ENCODE measurements at regions not wholly inside any gene's neighbourhood (a gene's known extent, or its start where the extent isn't known, plus 50 kb on each side); places are given as distances from the start of the nearest gene placed in this dataset.

GRCh38 chr7:91566402-91566732 lies 302.1 kb downstream of the FZD1 start (continued):
- TF ChIP-seq ZMAT4 (CRISPR knock-in tag; IDR thresholded peaks at IDR 0.05), result no peak

- Mint-ChIP-seq H3K27ac (no peak overlapping the region), H3K27me3 (ENCODE audit: low read depth) (no peaks in the 10 kb centered on the region), H3K9me3 (no peaks in the 10 kb centered on the region), H3K4me3 (no peak overlapping the region), H3K36me3 (no peaks in the 10 kb centered on the region), H3K4me1 (peaks cover 35% of the 10 kb centered on the region)
- TF ChIP-seq AFF4 (CRISPR knock-in tag; IDR thresholded peaks at IDR 0.05; ENCODE audit: borderline replicate concordance) (no peak), GRHL2 (CRISPR knock-in tag; IDR thresholded peaks at IDR 0.05; ENCODE audit: insufficient replicate concordance, severe bottlenecking) (no peak), ZNF232 (CRISPR knock-in tag; IDR thresholded peaks at IDR 0.05) (no peak), GABPB1 (CRISPR knock-in tag; IDR thresholded peaks at IDR 0.05) (no peak), ETV6 (CRISPR knock-in tag; IDR thresholded peaks at IDR 0.05) (no peak), TEAD4 (CRISPR knock-in tag; IDR thresholded peaks at IDR 0.05) (no peak), ZNF138 (CRISPR knock-in tag; conservative IDR thresholded peaks at IDR 0.05) (no peak), RELA (CRISPR knock-in tag; IDR thresholded peaks at IDR 0.05; ENCODE audit: borderline replicate concordance) (no peak)
- ChIA-PET POLR2A (no interaction called here), CTCF (no interaction called here)
- ATAC-seq, result no peak
- no peak for DNase-seq (ENCODE audit: low spot score)
These were observed 303.1 kb downstream of the FZD1 start for GRCh38 chr7:91567081-91568012.

- POLR2A ChIA-PET, result no interaction called here
- no peak overlapping the region for H3K27ac Mint-ChIP-seq
- CTCF ChIA-PET, result no interaction called here
- TF ChIP-seq ZNF232 (CRISPR knock-in tag; IDR thresholded peaks at IDR 0.05) (no peak), ZNF121 (CRISPR knock-in tag; IDR thresholded peaks at IDR 0.05) (no peak), CDX4 (CRISPR knock-in tag; IDR thresholded peaks at IDR 0.05; ENCODE audit: borderline replicate concordance) (no peak), TCF7 (CRISPR knock-in tag; IDR thresholded peaks at IDR 0.05; ENCODE audit: low read depth) (no peak), EMX1 (CRISPR knock-in tag; IDR thresholded peaks at IDR 0.05) (no peak), IRF1 (CRISPR knock-in tag; IDR thresholded peaks at IDR 0.05) (no peak), ZNF425 (CRISPR knock-in tag; conservative IDR thresholded peaks at IDR 0.05) (no peak), SP1 (CRISPR knock-in tag; conservative IDR thresholded peaks at IDR 0.05) (no peak), HMGXB4 (CRISPR knock-in tag; IDR thresholded peaks at IDR 0.05) (no peak), SOX15 (CRISPR knock-in tag; IDR thresholded peaks at IDR 0.05) (no peak), RELA (CRISPR knock-in tag; IDR thresholded peaks at IDR 0.05; ENCODE audit: borderline replicate concordance) (no peak), ZNF281 (CRISPR knock-in tag; IDR thresholded peaks at IDR 0.05) (no peak), NR1H2 (CRISPR knock-in tag; IDR thresholded peaks at IDR 0.05) (no peak), OVOL2 (CRISPR knock-in tag; IDR thresholded peaks at IDR 0.05; ENCODE audit: borderline replicate concordance) (no peak)
These were observed 303.9 kb downstream of the FZD1 start for GRCh38 chr7:91568138-91568537.

More at GRCh38 chr7:91568138-91568537, 303.9 kb downstream of the FZD1 start:
- DNase-seq (ENCODE audit: low spot score) (no peak), ATAC-seq (no peak)
- H3K9me3 Mint-ChIP-seq, result no peaks in the 10 kb centered on the region
- no peaks in the 10 kb centered on the region for H3K27me3 Mint-ChIP-seq (ENCODE audit: low read depth)
- peaks cover 35% of the 10 kb centered on the region for H3K4me1 Mint-ChIP-seq
- no peaks in the 10 kb centered on the region for H3K36me3 Mint-ChIP-seq
- no peak overlapping the region for H3K4me3 Mint-ChIP-seq
